ENCODE measurements at regions not wholly inside any gene's neighbourhood (a gene's known extent, or its start where the extent isn't known, plus 50 kb on each side); places are given as distances from the start of the nearest gene placed in this dataset.
"Not testable (repeated sequence)": the region's sequence is repeated elsewhere in the genome, so short reads cannot be mapped to it uniquely, and the experiment has no call there.

GRCh38 chr7:113030489-113030888 is 56.1 kb downstream of the GPR85 start:
- DNase-seq, result no peak

GRCh38 chr7:113026941-113027340 is 59.7 kb downstream of the GPR85 start:
- DNase-seq, result no peak

- DNase-seq, result not testable (repeated sequence)
Observed at GRCh38 chr7:113017144-113017857, 69.3 kb downstream of the GPR85 start.

GRCh38 chr7:113015034-113015645 is 71.5 kb downstream of the GPR85 start:
- DNase-seq, result no peak

DNA sequence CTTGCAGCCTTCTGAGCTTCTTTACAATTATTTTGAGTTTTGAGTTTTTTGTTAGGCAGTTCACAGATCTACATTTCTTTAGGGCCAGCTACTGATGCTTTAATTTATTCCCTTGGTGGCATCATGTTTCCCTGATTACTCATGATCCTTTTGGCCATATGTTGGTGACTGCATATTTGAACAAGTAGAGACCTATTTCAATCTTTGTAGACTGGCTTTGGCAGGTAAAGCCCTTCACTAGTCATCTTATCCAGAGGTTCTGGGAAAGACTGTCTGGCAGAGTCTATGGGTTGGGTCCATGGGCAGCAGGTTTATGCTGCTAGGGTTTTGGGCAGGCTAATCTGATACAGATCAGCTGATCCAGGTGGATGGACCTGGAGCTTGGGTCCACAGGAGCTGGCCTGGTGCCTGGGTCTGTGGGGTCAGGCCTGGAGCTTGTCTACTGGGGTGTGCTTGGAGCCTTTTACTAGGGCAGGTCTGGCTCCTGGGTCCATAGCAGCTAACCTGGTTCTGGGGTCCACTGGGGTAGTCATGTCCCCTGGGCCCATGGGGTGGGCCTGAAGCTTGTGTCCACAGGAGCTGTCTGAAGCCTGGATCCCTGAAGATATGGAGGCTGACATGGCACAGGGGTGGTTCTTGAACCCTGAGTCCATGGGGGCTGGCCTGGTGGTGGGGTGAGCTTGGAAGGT is 72.7 kb downstream of the GPR85 start:
- DNase-seq, result no peak

GRCh38 chr7:113012862-113013261 is 73.8 kb downstream of the GPR85 start:
- not testable (repeated sequence) for DNase-seq

GRCh38 chr7:113010377-113010776 is 76.2 kb downstream of the GPR85 start:
- DNase-seq, result no peak

DNA sequence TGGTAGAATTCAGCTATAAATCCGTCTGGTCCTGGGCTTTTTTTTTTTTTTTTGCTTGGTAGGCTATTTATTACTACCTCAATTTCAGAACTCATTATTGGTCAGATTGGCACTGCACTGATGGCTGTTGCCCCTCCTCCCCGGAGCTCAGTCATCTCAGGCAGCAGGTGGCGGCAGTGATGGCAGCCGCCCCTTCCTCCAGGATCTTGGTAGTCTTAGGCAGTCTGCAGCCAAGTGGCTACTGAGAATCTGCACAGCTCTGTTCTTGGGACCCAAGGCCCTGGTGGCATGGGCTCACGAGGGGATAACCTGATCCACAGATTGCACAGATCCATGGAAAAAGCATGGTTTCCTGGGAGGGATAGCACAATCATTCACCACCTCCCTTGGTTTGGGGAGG is 77.9 kb downstream of the GPR85 start:
- no peak for DNase-seq

- no peak for DNase-seq
Observed at GRCh38 chr7:113004726-113005454, 81.7 kb downstream of the GPR85 start.

DNA sequence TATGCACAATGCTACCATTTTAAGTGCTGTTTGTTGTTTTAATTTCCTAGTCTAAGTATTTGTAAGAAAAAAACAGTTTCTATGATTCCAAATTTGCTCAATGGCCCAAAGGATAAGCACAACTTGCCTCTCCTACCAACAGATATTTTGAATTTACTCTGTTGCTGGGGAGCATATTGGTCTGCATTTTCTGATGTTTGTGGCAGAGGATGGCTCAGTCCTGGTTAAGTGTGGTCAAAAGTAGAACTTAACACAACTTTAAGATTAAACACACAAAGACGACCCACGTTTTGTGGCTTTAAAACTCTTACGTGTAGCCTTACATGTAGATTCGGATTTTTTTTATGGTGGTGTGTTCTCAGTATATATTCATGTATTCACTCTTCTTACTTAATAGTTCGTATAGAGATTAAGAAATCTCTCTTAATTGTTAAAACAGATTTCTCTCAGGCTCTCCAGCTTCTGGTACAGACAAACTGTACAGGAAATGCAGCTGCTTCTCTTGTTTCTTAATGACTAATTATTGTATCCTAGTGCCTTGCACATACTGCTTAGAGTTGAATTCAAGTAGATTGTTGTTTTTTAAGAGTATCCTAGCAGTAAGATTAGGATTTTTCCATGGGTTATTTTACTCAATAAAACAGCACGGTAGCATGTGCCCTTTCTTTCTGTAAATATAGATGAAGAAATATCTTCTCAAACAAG is 86.2 kb downstream of the GPR85 start:
- DNase-seq, result no peak

DNA sequence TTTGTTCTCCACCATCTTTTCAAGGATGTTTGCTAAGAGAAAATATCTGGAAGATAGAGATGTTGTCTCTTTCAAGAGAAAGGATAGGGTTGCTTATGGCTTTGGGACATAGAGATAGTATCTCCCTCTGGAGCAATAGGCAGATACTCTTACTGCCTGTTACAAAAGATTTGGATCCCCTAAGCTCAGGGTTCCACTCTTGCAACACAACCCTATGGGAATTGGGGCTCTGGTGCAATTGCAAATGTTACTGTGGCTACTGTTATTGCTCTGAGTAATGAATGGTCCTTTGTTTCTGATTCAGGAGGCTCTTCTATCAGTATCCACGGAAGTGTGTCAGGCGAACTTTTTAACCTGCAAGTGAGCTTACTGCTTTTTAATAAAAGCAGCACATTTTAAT is 88.8 kb downstream of the GPR85 start:
- no peak for DNase-seq

DNA sequence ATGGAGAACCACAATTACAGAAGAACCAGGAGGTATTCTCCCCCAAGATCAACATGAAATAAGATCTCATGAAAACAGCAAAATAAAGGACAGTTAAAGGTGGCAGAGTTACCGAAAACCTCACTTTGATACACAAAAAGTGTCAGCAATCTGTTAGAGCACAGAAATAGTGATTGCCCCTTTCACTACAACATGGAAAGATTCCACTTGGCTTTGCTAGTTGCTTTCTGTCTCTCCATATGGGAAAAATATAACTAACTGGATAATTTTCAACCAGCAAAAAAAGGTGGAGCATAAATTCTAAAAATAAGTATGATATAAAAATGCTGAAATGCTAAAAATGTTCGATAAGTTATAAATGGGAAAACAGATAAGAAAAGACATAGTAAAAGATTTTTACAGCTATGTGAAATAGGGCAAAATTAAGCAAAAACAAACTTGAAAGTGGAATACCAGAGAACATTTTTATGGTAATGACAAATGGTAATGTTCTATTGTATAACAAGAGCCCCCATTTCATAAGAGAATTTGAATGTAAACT is 90.2 kb downstream of the GPR85 start:
- no peak for DNase-seq

GRCh38 chr7:112995059-112995824 is 91.4 kb downstream of the GPR85 start:
- DNase-seq, result no peak

- DNase-seq, result no peak
Observed at GRCh38 chr7:112994656-112995055, 92.0 kb downstream of the GPR85 start.

DNA sequence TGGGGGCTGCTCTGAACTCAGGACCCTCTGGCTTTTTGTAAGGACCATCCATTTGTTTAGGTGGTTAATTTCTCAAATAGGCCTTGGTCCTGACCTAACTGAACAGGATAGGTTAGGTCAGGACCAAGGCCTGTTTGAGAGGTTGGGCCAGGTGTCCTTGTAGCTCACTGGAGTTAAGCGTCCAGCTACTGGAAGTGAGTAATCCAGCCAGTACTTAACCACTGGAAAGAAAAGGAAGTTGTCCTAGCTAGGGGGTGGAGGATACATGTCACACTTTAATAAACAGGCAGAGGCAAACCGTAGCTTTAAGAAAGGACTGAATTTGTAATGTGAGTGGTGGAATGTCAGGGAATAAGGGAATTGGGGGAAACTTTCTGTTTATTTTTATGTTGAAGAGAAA is 96.0 kb downstream of the GPR85 start:
- DNase-seq, result no peak

GRCh38 chr7:112989531-112989930 is 97.1 kb downstream of the GPR85 start:
- no peak for DNase-seq

- DNase-seq, result no peak
Observed at GRCh38 chr7:112987171-112987570, 99.5 kb downstream of the GPR85 start.

DNA sequence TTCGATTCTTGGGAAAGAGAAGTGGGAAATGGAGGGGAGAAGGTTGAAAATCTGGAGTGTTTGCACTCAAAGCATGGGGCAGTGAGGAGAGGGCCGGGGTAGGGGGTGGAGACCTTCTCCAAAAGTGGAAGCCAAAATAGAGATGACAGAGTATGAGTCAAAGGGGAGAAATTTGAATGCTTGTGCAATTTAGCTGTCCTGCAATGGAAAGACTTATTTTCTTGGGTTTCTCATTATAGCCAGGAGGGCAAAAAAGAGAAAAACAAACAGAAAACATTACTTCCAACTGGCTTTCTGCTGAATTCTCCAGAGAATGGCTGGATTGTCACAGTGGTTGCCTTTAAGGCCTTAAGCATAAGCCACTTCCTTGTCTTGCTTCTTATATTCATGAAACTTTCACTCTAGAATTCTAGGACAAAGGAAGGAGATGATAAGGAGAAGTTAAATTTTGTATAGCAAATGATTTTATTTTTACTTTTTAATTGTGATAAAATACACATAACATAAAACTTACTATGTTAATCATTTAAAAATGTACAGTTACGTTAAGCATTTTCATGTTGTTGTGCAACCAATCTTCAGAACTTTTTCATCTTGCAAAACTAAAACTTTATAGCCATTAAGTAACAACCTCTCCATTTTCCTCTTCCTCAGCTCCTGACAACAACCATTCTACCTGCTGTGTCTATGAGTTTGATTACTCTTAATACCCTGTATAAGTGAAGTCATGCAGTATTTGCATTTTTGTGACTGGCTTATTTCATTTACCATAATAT is 100.2 kb downstream of the GPR85 start:
- DNase-seq, result no peak

DNA sequence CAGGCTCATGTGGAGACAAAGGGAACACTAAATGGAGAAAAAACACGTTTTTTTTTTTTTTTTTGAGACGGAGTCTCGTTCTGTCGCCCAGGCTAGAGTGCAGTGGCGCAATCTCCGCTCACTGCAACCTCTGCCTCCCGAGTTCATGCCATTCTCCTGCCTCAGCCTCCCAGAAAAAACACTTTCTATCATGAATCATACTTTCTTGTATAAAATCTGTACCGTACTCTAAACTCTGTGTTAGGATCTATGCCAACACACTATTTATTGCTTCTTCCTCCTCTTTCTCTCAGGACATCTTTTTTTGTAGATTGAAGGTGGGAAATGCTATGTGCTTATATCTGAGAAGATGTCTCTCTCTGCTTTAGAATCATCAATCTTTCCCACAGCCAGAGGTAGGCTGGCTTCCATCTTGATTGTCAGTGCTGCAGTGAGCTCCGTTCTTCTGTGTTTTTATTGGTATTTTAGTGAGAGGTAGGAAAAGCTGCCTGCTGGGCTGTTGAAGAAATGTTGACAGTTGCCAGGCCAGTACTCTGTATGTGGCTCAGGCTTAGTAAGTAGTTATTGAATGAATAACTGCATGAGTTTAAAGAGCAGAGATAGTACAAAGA is 101.1 kb downstream of the GPR85 start:
- no peak for DNase-seq

GRCh38 chr7:112982441-112983063 is 104.1 kb downstream of the GPR85 start:
- DNase-seq, result no peak

All from retina (tissue), 1 donor.